ENCODE measurements at regions not wholly inside any gene's neighbourhood (a gene's known extent, or its start where the extent isn't known, plus 50 kb on each side); places are given as distances from the start of the nearest gene placed in this dataset.

DNA sequence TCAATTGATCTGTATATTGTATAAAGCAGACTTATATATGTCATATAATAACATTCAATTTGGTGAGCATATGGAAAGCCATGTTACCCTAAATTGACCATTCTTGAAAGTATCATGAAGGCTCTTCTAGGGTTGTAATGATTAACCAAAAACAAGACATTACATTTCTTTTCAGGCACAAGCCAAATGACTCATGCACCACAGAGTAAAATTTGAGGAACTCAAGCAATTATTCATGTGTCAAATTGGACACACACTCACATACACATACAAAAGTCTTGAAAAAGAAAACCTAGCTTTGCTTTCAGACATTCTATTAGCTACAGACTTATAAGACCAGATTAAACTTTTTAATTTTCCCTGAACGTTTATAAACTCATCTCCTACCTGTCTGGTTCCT is 146.5 kb upstream of the PCDH18 start:
- Histone ChIP-seq H3K27ac (ENCODE audit: low read depth in 1 of 2, low read length in 2 of 2) (no peak overlapping the region), H3K36me3 (replicated peaks in 1 of 2; ENCODE audit: control insufficient read depth in 1 of 2, insufficient read depth in 2 of 2, low read length in 2 of 2) (no peaks in the 10 kb centered on the region), H3K9me3 (replicated peaks in 1 of 2; ENCODE audit: control insufficient read depth in 1 of 2, insufficient read depth in 1 of 2, low read length in 2 of 2) (peaks cover 0 to 3% of the 10 kb centered on the region in 2 donors), H4K20me1 (ENCODE audit: insufficient read depth, low read length) (no peaks in the 10 kb centered on the region), H3K79me2 (ENCODE audit: insufficient read depth, low read length) (no peaks in the 10 kb centered on the region), H2AFZ (ENCODE audit: insufficient read depth, low read depth, low read length, poor library complexity, severe bottlenecking) (no peak overlapping the region), H3K27me3 (ENCODE audit: control insufficient read depth in 2 of 2, insufficient read depth in 2 of 2, low read length in 2 of 2) (no peaks in the 10 kb centered on the region), H3K4me3 (replicated peaks in 1 of 3; ENCODE audit: low read depth in 2 of 3, low read length in 3 of 3) (no peak overlapping the region), H3K4me2 (replicated peaks; ENCODE audit: extremely low read depth, low read length, poor library complexity, severe bottlenecking) (no peak overlapping the region), H3K9ac (ENCODE audit: insufficient read depth, low read length, poor library complexity, severe bottlenecking) (no peak overlapping the region), H3K4me1 (ENCODE audit: control insufficient read depth in 1 of 2, insufficient read depth in 2 of 2, low read length in 2 of 2) (no peaks in the 10 kb centered on the region)
- intact Hi-C loops (cut with micrococcal nuclease): no loop called here
- H3K9me3 Mint-ChIP-seq: peaks cover 0 to 2% (median 0%) of the 10 kb centered on the region in 7 donors
- WGBS (ENCODE audit: insufficient coverage): no CpG with 5 or more reads among the region's 1 CpG
- no peak overlapping the region for H3K27ac Mint-ChIP-seq
- no peak overlapping the region for H3K4me3 Mint-ChIP-seq
- no peaks in the 10 kb centered on the region for H3K36me3 Mint-ChIP-seq
- DNase-seq: no peak
- TF ChIP-seq, protein P1, sequence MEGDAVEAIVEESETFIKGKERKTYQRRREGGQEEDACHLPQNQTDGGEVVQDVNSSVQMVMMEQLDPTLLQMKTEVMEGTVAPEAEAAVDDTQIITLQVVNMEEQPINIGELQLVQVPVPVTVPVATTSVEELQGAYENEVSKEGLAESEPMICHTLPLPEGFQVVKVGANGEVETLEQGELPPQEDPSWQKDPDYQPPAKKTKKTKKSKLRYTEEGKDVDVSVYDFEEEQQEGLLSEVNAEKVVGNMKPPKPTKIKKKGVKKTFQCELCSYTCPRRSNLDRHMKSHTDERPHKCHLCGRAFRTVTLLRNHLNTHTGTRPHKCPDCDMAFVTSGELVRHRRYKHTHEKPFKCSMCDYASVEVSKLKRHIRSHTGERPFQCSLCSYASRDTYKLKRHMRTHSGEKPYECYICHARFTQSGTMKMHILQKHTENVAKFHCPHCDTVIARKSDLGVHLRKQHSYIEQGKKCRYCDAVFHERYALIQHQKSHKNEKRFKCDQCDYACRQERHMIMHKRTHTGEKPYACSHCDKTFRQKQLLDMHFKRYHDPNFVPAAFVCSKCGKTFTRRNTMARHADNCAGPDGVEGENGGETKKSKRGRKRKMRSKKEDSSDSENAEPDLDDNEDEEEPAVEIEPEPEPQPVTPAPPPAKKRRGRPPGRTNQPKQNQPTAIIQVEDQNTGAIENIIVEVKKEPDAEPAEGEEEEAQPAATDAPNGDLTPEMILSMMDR (IDR thresholded peaks at IDR 0.05): no peak
- H3K4me1 Mint-ChIP-seq: no peaks in the 10 kb centered on the region
- H3K27me3 Mint-ChIP-seq (ENCODE audit: low read depth in 3 of 3): no peaks in the 10 kb centered on the region

GRCh38 chr4:137677863-137678262 is 145.6 kb upstream of the PCDH18 start:
- Histone ChIP-seq H3K4me2 (replicated peaks; ENCODE audit: extremely low read depth, low read length, poor library complexity, severe bottlenecking) (no peak overlapping the region), H3K36me3 (replicated peaks in 1 of 2; ENCODE audit: control insufficient read depth in 1 of 2, insufficient read depth in 2 of 2, low read length in 2 of 2) (no peaks in the 10 kb centered on the region), H3K27me3 (ENCODE audit: control insufficient read depth in 2 of 2, insufficient read depth in 2 of 2, low read length in 2 of 2) (no peaks in the 10 kb centered on the region), H3K27ac (ENCODE audit: low read depth in 1 of 2, low read length in 2 of 2) (no peak overlapping the region), H4K20me1 (ENCODE audit: insufficient read depth, low read length) (no peaks in the 10 kb centered on the region), H3K9ac (ENCODE audit: insufficient read depth, low read length, poor library complexity, severe bottlenecking) (no peak overlapping the region), H2AFZ (ENCODE audit: insufficient read depth, low read depth, low read length, poor library complexity, severe bottlenecking) (no peak overlapping the region), H3K79me2 (ENCODE audit: insufficient read depth, low read length) (no peaks in the 10 kb centered on the region), H3K4me1 (ENCODE audit: control insufficient read depth in 1 of 2, insufficient read depth in 2 of 2, low read length in 2 of 2) (no peaks in the 10 kb centered on the region), H3K4me3 (replicated peaks in 1 of 3; ENCODE audit: low read depth in 2 of 3, low read length in 3 of 3) (no peak overlapping the region), H3K9me3 (replicated peaks in 1 of 2; ENCODE audit: control insufficient read depth in 1 of 2, insufficient read depth in 1 of 2, low read length in 2 of 2) (peaks cover 0 to 3% of the 10 kb centered on the region in 2 donors)
- intact Hi-C loops (cut with micrococcal nuclease): no loop called here
- TF ChIP-seq, protein P1 (IDR thresholded peaks at IDR 0.05): no peak
- Mint-ChIP-seq H3K9me3 (peaks cover 0 to 2% (median 0%) of the 10 kb centered on the region in 7 donors), H3K4me3 (no peak overlapping the region), H3K27ac (no peak overlapping the region), H3K27me3 (ENCODE audit: low read depth in 3 of 3) (no peaks in the 10 kb centered on the region), H3K36me3 (no peaks in the 10 kb centered on the region), H3K4me1 (no peaks in the 10 kb centered on the region)
- no peak for DNase-seq
